GM12864 (cell line): ENCODE measurements at regions not wholly inside any gene's neighbourhood (a gene's known extent, or its start where the extent isn't known, plus 50 kb on each side); places are given as distances from the start of the nearest gene placed in this dataset.

ENCODE experiments used
- DNase-seq: peaks from one replicate; pipeline ENCODE4 v3.0.0-alpha.2; 2011; ENCODE audit warnings: low read depth
- H3K4me3 ChIP-seq: 2 replicates; pipeline ENCODE4 v1.5.1; 2011; ENCODE audit warnings: mild to moderate bottlenecking, low read depth, low read length, control low read depth
- TF ChIP-seq, protein P1 (sequence below): IDR thresholded peaks from 2 replicates; pipeline ENCODE4 v1.5.1; 2011; ENCODE audit warnings: low read depth, mild to moderate bottlenecking, moderate library complexity, low read length, control low read depth, inconsistent platforms; ENCODE audit errors: missing control alignments

DNA sequence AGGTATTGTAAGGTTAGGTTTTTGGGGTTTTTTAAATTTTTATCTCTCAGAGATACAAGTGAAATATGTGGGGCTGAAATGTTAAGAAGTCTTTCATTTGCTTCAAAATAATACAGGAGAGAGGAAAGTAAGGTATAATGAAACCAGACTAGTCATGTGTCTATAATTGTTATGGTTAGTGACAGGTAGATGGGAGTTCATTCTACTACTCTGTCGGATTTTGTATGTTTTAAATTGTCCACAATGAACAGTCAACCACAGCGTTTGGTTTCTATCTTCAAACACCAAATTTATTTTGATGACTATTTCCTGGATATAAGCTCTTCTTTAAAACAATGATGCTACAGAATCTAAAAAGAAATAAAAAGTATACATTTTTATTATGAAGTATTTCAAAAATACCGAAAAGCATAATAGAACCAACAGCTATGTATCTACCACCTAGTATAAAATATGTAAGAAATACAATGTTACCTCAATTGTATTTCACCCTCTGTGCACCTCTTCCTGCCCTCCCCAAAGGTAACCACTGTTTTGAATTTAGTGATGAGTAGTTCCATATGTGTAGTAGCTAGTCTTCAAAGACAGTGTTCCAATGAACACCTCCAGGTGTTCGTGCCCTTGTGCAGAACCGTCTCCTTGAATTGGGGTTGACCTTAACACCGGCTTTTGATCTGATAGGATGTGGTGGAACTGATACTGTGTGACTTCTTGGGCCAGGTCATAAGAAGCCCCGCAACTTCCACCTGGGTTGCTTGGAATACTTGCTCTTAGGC is 74.8 kb upstream of the CDK1 start:
- no peak overlapping the region for H3K4me3 ChIP-seq
- no peak for DNase-seq
- TF ChIP-seq, protein P1, sequence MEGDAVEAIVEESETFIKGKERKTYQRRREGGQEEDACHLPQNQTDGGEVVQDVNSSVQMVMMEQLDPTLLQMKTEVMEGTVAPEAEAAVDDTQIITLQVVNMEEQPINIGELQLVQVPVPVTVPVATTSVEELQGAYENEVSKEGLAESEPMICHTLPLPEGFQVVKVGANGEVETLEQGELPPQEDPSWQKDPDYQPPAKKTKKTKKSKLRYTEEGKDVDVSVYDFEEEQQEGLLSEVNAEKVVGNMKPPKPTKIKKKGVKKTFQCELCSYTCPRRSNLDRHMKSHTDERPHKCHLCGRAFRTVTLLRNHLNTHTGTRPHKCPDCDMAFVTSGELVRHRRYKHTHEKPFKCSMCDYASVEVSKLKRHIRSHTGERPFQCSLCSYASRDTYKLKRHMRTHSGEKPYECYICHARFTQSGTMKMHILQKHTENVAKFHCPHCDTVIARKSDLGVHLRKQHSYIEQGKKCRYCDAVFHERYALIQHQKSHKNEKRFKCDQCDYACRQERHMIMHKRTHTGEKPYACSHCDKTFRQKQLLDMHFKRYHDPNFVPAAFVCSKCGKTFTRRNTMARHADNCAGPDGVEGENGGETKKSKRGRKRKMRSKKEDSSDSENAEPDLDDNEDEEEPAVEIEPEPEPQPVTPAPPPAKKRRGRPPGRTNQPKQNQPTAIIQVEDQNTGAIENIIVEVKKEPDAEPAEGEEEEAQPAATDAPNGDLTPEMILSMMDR, result no peak

DNA sequence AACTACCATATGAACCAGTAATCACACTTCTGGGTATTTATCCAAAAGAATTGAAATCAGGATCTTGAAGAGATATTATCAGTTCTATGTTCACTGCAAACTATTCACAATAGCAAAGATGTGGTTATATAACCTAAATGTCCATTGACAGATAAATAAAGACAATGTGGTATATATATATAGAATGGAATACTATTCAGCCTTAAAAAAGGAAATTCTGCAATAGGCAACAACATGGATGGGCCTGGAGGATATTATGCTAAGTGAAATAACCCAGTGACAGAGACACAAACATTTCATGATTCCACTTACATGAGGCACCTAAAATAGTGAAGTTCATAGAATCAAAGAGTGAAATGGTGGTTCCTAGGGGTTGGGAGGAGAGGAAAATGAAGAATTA is 90.6 kb upstream of the CDK1 start:
- DNase-seq, result no peak
- no peak overlapping the region for H3K4me3 ChIP-seq
- TF ChIP-seq, protein P1, result no peak

DNA sequence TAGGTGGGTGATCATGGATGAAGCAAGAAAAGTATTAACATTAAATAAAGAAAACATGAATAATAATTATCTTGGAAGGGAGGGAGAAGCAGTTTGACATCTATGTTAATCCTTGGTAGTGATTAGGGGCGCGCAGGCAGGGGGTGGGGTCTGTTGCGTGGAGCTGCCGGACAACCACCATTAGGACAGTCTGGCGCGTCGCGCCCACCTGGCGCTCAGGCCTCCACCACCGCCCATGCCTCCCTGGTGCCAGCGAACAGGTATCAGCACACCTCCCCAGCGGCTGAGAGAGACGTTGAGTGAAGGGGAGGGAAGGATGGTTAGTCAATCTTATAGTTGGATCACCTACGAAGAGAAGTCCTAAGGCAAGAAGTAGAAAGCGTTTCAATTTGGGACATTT is 94.2 kb upstream of the CDK1 start:
- no peak for DNase-seq
- TF ChIP-seq, protein P1, result no peak
- no peak overlapping the region for H3K4me3 ChIP-seq

DNA sequence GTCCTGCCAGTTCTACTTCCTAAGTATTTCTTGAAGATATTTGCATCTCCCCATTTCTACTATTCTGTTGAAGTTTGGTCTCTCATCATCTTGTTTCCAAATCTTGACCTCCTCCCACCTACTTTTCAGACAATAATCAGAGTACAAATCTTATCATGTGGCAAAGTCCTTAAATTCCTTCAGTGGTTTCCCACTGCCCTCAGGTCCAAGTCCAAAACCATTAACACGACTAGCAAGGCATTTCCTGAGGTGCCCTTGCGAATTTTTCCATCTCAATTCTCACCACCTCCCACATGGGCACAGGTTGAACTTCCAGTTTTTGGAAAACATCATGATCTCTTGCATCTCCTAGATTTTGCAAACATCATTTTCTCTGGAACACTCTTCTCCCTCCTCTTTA is 97.2 kb upstream of the CDK1 start:
- TF ChIP-seq, protein P1, result no peak
- DNase-seq, result no peak

DNA sequence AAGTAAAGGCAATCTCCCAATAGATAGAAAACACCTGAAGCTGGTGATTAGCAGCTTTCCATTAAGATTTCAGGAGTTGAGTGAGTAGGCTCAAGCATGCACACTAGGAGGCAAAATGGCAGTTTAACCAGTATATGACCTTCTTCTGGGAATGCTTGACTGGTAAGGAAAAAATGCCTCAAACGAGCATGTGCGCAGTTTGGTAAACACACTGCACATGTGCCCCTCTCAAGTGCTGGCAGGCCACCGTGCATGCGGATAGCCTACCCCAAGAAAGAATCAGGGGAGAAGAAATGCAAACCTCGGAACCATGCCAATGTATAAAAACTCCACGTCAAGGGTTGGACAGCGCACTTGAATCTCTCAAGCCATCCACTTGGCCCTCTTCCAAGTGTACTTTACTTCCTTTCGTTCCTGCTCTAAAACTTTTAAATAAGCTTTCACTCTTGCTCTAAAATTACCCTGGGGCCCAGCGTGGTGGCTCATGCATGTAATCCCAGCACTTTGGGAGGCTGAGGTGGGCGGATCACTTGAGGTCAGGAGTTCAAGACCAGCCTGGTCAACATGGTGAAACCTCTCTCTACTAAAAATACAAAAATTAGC is 98.8 kb upstream of the CDK1 start:
- TF ChIP-seq, protein P1, result no peak
- no peak overlapping the region for H3K4me3 ChIP-seq
- no peak for DNase-seq

More for the DNA sequence above, 97.2 kb upstream of the CDK1 start:
- H3K4me3 ChIP-seq, result no peak overlapping the region

DNA sequence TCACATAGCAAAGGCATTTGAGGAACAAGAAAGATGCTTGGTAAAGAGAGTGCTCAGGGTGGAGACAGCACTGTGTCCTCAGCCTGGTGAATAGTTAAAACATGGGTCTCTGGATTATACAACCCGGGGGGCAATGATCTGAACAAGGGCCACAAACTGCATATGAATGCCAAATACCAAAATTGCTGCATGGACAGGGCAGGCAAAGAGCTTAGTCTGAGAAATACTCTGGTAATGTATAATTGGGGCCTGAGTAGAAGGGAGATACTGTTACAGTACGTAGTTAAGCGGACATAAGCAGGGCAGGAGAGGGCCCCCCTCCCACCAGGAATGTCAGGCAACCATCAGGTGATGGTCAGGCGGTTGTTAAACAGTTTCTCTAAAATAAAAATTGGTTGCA is 99.3 kb upstream of the CDK1 start:
- TF ChIP-seq, protein P1, result no peak
- no peak for DNase-seq
- H3K4me3 ChIP-seq, result no peak overlapping the region

DNA sequence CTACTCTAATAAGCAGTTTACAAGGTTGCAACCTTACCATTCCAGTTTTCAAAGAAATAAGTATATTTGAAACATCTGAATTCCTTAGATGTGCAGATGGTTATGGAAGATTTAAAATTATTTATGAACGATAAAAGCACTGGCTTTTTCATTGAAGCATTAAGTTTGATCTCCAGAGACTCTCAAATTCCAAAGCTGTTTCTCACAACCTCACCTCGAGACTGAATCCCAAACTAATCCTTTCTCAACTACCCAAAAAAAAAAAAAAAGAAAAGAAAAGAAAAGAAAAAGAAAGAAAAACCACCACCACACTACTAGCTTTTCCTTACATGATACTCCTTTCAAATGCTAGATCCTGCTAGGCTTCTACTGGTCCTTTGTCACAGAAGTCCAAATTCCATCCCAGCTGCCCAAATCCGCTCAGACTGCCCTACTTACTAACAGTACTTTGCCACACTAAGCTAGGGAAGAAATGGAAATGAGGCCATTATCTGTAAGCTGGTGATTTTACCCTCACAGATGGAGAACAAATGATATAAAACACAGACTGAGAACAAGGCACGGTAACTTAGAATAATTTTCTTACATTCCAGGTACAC is 100.6 kb upstream of the CDK1 start:
- H3K4me3 ChIP-seq, result no peak overlapping the region
- no peak for DNase-seq
- TF ChIP-seq, protein P1, result no peak
